HG03571 (cell line): ENCODE measurements at regions not wholly inside any gene's neighbourhood (a gene's known extent, or its start where the extent isn't known, plus 50 kb on each side); places are given as distances from the start of the nearest gene placed in this dataset.

Experiments
- ATAC-seq: cut with Tn5 transposase; IDR thresholded peaks from one replicate; pipeline ENCODE4 v1.9.1; 2021; ENCODE audit not compliant: unreplicated experiment

DNA sequence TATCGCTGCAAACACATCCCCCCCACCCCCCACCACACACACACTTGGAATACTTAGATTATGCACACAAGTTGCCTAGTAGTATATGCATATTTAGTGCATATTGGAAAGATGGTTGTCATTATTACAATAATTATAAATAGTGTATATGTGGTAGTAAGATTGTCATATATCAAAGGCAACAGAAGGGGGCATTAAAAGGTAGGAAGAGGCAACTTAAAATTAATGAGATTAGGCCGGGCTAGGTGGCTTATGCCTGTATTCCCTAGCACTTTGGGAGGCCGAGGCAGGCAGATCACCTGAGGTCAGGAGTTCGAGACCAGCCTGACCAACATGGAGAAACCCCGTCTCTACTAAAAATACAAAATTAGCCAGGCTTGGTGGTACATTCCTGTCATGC lies 52.1 kb downstream of the GSC start:
- no peak for ATAC-seq

DNA sequence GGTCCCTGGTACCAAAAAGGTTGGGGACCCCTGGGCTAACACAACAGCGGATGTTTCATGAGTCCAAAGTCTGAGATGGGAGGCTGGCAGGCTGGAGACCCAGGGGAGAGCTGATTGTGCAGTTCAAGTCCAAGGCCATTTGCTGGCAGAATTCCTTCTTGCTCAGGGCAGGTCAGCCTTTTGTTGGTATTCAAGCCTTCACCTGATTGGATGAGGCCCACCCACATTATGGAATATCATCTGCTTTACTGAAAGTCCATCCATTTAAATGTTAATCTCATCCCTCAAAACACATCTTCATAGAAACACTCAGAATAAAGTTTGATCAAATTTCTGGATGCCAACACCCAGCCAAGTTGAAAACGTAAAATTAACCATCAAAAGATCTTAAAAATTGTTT lies 52.9 kb downstream of the GSC start:
- no peak for ATAC-seq

DNA sequence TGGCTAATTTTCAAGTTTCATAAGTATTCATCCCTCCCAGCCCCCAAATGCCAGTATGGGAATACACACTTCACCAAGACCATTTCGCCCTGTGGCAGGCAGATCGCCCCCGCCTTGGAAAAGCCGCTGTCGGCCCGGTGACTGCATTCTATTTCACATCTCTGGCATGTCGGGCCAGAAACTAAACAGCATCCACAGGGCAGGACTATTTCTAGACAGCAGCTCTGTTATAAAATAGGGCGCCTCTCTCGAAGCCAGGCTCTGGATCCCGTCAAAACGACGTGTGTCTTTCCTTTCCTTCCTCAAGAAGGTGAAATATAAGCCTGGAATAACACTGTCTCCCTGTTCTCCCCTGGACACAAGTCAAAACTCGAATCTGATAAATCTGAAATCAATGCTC lies 56.8 kb downstream of the GSC start:
- ATAC-seq = no peak

DNA sequence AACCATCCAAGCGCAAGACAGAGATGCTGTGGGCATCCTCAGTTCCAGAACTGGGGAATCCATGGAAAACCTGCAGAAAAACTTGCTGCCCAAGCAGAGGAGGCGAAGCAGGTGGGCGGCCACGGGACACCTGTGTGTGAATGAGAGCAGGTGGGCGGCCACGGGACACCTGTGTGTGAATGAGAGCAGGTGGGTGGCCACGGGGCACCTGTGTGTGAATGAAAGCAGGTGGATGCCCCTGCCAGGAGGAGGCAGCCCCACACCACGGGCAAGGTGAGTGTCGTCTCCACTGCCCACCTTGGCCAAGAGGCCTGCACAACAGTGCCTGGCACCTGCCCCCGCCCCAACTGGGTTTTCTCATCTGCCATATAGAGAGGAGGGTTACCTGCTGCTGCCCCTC lies 59.2 kb downstream of the GSC start:
- ATAC-seq = no peak

DNA sequence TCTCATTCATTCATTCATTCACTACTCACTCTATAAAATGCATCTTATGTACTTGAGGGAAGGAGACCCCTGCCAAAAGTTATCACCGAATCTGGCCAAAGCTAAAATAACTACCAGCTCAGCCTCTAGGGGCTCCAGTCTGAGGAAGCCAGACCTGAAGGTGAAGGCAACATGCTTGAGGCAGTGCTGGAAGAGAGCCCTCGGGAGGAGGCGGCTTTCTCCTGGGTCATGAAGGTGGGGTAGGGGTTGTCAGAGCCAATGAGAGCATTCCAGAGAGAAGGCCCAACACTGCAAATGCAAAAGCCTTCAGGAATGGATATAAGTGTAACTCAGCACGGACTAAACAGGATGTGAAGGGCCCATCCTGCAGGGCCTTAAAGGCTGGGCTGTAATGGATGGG lies 62.4 kb downstream of the GSC start:
- ATAC-seq = no peak

DNA sequence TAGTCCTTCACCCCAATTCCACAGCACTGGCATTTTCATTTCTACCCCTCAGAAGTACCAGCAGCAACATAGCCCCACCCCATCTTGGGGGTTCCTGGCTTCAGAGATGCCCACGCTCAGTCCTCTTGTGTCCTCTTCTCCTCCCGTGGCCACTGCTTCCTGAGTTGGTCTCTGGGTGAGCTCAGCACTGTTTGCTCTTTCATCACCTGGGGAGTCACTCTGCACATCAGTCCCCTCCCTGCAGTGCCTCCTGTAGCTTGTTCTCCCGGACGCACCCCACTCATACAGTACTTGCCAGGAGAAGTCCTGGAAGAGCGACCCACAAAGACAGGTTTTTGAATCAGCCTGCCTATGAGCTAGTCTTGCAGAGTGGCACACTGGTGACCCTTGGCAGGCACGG lies 63.8 kb downstream of the GSC start:
- no peak for ATAC-seq

DNA sequence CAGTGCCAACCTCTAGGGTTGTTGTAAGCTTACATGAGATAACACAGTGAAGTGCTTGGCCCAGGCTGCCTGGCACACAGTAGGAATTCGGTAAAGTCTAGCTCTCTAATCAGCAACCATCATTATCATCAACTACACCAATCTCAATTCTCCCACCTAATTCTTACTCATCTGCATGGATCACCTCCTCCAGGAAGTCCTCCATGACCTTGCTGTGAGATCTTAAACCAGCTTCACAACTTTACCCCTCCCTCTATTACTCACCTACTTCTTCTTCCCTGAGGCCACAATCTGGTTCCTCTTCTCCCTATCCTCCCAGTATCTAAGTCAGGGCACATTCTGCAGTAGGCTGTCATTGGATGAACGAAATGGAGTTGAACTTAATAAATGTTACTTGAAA lies 67.3 kb downstream of the GSC start:
- no peak for ATAC-seq

DNA sequence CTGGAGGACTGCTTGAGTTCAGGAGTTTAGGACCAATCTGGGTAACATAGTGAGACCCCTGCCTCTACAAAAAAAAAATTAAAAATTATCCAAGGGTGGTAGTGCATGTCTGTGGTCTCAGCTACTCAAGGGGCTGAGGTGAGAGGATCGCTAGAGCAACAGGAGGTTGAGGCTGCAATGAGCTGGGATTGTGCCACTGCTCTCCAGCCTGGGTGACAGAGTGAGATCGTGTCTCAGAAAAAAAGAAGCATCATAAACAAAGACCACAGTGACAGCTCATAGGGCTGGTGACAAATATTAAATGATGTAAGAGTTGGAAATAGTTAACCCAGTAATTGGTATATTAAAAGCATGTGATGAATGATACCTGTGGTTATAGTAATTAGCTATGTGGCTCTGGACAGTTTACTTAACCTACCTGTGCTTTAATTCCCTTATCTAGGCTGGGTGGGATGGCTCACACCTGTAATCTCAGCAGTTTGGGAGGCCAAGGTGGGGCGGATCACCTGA lies 68.0 kb downstream of the GSC start:
- no peak for ATAC-seq

DNA sequence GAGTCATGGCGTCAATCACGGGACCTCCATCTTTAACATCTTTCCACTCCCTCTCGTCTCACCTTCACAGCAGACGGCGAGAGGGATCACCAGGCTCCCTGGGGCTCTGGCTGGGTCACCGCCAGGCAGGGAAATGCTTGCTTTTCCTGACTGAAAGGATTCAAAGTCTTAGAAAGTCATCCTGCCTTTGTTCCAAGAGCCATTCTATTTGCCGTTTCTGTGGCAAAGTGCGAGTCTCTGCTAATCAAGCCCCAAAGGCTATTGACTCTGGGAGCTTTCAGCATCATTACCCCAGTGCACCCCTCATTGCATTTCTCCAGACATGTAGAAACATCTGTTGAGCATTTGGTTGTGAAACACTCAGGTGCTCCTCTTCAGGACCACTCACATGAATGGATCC lies 69.6 kb downstream of the GSC start:
- no peak for ATAC-seq

DNA sequence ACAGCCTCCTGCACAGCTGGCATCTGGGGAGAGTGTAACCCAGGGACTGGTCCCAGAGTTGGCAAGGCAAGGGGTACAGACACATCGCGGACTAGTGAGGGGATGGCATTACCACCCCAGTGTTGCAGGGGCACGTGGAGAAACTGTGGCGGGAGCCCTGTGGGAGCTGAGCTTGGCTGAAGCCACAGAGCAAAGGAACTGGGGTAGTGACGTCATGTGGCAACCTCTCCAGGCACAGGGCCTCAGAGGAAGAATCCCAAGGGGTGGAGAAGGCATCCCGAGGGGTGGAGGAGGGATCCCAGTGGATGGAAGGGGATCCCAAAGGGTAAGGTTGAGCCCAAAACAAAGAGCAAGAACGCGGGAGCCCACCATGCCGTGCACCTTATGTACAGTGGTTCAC lies 70.1 kb downstream of the GSC start:
- ATAC-seq = no peak

DNA sequence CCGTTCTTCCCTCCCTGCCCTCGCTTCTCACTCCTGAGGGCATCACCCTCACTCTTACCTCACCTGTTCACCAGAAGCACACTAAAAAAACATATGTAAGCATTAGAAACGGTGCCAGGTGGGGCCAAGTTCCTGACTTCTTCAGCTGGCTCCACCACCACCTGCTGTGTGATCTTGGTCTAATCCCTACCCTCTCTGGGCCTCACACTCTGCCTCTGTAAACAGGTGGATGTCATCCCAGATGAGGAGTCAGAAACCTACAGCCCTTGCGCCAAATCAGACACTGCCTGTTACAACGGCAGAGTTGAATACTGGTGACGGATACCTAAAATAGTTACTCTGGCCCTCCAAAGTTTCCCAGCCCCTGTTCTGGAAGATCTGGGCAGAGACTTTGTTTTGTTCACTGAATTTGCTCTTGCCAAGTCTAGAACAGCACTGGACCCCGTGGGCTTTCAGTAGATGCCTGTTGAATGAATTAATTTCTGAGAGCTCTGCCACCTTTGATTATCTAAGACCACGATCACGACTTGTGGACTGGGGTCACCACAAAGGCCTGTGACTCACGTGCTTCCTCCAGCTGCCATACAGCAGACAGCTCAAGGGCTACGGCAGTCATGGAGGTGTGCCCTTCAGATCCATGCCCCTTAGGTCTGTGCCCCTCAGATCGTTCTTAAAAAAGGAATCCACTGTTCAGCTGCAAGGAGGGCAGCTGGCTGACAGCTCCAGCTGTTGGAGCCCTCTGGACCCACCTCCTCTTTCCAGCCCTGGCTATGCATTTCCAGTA lies 71.9 kb downstream of the GSC start:
- ATAC-seq = no peak

DNA sequence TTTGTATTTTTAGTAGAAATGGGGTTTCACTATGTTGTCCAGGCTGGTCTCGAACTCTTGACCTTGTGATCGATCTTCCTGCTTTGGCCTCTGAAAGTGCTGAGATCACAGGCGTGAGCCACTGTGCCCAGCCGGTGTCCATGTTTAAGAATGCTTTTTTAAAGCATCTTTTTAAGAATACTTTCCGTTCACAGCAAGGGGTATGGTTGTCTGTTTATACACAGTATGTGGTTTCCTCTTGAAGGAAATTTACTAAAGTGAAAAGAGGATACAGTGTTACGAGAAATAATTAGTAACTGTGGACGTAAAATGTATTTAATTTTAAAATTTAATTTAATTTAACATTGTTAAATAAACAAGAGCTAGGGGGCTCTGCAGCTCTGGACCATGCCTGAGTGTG lies 73.4 kb downstream of the GSC start:
- ATAC-seq = no peak

DNA sequence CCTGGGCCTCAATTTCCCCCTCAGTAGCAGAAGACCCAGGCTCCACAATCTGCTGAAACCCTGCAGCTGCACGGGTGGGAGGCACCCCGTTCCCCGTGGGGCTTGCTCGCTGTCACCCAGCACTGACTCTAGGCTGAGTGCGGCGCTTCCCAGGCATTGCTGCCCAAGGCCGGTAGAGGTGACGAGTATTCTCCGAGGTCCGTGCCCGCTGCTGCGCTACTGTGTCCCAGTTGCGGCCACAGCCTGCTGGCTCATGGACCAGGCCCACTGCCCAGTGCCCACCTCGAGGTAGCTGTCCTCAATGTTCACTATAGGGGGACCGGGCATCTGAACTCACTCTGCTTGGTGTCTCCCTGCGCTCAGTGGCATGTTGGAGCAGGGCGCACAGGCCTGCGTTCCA lies 74.7 kb downstream of the GSC start:
- ATAC-seq = no peak

DNA sequence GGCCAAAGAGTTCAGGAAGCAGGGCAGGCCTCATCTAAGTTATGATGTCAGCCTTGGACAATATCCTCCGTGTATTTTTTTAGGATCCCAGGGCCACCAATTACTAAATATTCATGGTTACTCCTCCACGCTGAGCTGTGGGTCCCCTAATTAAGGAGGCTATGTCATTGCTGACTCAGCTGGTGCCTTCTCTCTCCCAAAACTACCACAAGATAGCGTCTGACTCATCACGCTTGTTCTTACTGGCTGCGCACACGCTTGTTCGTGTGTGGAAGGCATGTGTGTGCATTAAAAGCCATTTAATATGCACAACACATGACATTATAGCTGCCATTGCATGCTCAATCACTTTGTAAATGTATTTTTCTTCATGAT lies 78.3 kb downstream of the GSC start:
- no peak for ATAC-seq

DNA sequence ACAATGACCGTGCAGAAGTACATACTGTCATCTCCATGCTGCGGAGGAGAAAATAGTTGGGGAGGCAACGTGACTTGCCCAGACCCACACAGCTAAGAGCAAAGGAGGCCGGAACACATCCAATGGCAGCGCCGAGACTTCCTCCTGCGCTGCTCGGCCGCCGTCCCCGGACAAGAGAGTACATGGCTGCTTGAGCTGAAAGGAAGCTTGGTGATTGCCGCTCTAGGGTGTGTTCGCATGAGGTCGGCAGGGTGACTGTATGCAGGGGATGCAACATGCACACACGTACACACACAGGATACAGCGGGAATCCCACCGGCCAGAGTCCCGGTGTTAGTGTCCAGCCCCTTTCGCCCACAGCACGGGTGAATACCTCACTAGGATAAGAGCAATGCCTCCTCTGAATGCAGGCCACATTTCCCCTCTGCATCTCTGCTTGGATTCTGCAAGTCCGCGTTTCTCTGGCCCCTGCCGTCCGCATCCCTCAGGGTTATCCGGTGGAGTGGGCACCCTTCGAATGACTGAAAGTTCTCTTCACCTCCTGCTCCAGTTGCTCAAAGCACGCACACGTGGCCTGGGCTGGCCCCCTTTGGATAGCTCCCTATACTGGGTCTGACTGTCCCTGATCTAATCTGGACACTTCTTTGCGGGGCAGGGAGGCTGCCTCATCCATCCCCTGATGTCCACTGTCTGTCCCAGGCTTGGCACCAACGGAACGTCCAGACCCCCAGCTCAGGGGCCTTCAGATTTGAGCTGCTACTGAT lies 78.8 kb downstream of the GSC start:
- no peak for ATAC-seq

DNA sequence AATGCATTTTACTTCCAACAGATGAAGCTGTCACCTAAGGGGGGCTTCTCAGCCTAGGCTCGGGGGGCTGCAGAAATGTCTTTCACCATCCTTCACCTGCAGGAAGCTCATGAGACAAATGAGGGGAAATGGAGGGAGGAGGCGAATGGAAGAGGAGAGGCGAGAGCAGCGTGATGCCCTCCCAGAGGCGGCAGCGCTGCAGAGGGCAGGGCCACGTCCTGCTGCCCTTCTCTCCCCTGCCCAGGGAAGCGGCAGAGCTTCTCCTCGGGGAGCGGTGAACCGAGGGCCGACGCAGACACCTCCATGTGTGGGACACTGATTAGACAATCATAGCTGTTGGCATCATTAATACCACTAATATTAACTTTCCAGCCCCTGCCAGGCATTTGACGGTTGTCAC lies 78.3 kb downstream of the SERPINA3 start:
- no peak for ATAC-seq

DNA sequence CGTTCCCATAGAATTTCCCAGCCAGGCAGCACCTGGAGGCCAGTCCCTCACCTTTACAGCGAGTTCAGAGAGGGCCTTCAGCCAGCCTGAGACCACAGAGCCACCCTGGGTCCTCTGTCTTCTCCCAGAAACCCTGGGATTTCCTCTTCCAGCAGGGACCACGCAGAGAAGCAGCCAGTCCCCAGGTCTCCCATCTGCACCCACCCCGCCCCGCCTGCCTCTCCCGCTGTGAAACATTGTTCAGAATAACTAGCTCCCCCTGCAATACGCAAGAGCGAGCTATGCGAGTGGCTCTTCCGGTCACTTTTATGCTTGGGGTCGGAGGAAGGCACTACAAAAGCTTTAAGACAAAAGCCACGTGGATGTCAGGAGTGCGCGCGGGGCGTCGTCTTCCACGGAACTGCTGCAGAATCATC lies 77.8 kb downstream of the SERPINA3 start:
- no peak for ATAC-seq

DNA sequence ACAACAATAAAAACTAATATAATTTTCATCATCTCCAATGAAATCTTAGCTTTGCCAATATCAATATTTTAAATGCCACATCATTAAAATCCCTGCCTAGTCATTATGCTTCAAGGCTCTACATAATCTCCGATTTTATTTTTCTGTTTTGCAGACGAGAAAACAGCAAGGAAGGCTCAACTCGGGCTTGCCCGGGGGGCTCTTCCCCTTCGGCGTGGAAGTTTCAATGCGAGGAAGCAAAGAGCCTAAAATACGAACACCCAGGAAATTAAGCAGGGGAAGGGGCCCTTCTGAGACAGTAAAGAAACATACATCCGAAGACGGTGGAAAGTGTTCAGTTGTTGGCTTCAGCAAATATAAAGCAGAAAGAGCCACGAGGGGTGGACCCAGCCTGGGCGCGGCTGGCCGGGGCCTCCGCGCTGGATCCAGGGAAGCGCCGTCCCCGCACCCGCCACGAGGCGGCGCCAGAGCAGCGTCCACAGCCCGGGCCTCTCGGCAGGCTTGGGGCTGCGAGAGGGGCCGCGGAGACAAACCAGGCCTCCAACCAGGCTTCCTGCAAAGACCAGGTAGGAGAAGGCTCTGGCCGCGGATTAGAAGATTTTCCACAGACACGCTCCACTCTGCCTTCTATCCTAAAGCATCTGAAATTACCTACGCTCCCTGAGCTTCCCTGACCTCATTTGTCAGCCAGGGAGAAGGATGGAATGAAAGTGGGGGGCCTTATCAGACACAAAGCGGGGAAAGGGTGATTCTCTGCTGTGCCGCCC lies 77.2 kb downstream of the SERPINA3 start:
- ATAC-seq = peak; percentile 58

DNA sequence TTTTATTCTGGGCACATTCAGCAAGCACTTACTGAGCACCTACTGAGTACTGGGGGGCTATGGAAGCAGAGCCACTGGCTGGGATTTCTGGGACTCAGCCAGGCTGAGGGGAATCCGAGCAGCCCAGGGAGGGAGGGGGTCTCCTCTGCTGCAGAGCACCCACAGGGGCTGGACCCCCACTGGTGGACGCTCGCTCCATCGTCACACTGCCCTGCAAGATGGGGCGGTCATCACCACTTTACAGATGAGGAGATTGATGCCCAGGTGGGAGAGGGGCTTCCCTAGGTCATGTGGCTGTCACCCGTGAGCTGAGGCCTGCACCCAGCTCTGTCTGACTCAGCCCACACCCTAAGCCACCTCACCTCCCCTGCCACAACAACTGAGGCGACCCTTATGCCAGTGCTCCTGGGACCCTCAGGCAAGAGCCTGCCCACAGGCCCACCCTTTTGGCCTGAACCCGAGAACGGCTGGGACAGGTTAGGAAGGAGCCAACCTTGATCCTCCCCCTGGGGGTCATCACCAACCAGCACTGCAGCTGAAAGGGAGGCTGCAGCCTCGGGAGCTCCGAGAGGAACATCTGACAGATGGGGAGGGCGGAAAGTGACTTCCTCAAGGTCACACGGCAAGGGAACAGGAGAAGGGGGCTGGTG lies 74.4 kb downstream of the SERPINA3 start:
- ATAC-seq = no peak

DNA sequence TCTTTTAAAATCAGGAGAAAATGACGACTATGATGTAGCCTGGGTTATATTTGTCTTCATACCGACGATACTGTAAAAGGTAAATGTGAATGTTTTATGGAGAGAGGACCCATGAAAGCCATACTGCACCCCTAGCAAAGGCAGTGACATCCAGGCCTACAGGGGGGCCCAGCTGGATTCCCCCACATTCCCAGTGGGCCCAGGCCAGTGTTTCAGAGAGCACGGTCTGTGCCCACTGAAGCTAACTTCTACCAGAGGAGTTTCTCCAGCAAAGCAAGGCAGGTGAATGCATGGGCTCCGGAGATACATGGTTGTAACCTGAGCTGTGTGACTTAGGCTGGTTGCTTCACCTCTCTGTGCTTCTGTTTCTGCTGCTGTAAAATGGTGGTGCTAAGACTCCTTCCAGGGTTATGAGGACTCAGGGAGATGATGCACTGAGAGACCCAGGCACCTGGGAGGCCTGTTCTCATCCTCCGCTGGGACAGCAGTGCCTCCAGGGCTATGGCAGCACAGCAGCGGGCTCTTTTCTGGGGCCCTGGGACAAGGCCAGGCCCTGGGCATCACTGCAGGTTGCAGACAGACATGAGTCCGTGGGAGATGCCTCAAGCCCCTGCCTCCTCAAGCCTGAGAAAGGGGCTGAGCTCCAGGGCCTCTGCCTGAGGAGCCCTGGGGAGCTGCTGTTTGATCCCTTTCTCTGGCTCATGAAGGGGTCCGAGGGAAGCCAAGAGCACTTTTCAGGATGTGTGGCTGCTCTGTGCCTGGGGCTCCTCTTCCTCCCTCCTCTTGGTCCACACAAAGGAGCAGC lies 73.7 kb downstream of the SERPINA3 start:
- no peak for ATAC-seq
